Gastroesophageal sphincter (tissue), 4 donors: ENCODE measurements at regions not wholly inside any gene's neighbourhood (a gene's known extent, or its start where the extent isn't known, plus 50 kb on each side); places are given as distances from the start of the nearest gene placed in this dataset.
"Not testable (repeated sequence)": the region's sequence is repeated elsewhere in the genome, so short reads cannot be mapped to it uniquely, and the experiment has no call there.

Source experiments
- ATAC-seq: fragments of 150-250 bp; one replicate; pipeline ENCODE4 v1.9.1; 2016; ENCODE audit warnings: mild to moderate bottlenecking, moderate library complexity
- H3K27ac ChIP-seq, 4 donors: fragments of 200-600 bp; sonication (generic) in 3 of 4; 1 replicate in 3 of 4; 2 replicates in 1 of 4; pipeline ENCODE4 v1.5.1; 2016 to 2019
- H3K27me3 ChIP-seq: fragments of 200-600 bp; sonication (generic); one replicate; pipeline ENCODE4 v1.5.1; 2019
- H3K36me3 ChIP-seq, 2 donors: fragments of 200-600 bp; sonication (generic); one replicate each; pipeline ENCODE4 v1.5.1; 2019; ENCODE audit warnings: control low read depth in 1 of 2
- H3K4me1 ChIP-seq, 3 donors: fragments of 200-600 bp; sonication (generic); 1 replicate in 2 of 3; 2 replicates in 1 of 3; pipeline ENCODE4 v1.5.1; 2016 to 2019; ENCODE audit warnings: control low read depth in 2 of 3
- H3K4me3 ChIP-seq, 2 donors: fragments of 200-600 bp; sonication (generic); one replicate each; pipeline ENCODE4 v1.5.1; 2019; ENCODE audit warnings: mild to moderate bottlenecking in 1 of 2, moderate library complexity in 1 of 2
- H3K9me3 ChIP-seq, 3 donors: fragments of 200-600 bp; sonication (generic); one replicate each; pipeline ENCODE4 v1.5.1; 2017 to 2019; ENCODE audit warnings: control low read depth in 2 of 3
- EP300 ChIP-seq: sonication (generic); formaldehyde crosslinking; IDR thresholded peaks from one replicate; pipeline ENCODE4 v1.6.1; 2017; ENCODE audit warnings: antibody characterized with exemption, mild to moderate bottlenecking
- POLR2A ChIP-seq, 2 donors: fragments of 450-650 bp; IDR thresholded peaks; one replicate each; pipeline ENCODE4 v1.6.1; 2017; ENCODE audit warnings: antibody characterized with exemption in 2 of 2, mild to moderate bottlenecking in 2 of 2, moderate library complexity in 1 of 2
- POLR2AphosphoS5 ChIP-seq: sonication (generic); formaldehyde crosslinking; IDR thresholded peaks from one replicate; pipeline ENCODE4 v1.6.1; 2017; ENCODE audit warnings: antibody characterized with exemption
- WGBS, 2 donors: methylation state at CpG; one replicate each; pipeline ENCODE4 v1.1.5; 2018; ENCODE audit warnings: low coverage in 1 of 2; 5-methylcytosine and 5-hydroxymethylcytosine counted together
- TF ChIP-seq, protein P1 (sequence below), 4 experiments: fragments of 200-600 bp in 2 of 4; fragments of 450-650 bp in 2 of 4; sonication (generic) in 1 of 4; IDR thresholded peaks; one replicate each; pipeline ENCODE4 v1.5.1; 2017 to 2019; ENCODE audit warnings: antibody characterized with exemption in 4 of 4, mild to moderate bottlenecking in 2 of 4, moderate library complexity in 2 of 4

DNA sequence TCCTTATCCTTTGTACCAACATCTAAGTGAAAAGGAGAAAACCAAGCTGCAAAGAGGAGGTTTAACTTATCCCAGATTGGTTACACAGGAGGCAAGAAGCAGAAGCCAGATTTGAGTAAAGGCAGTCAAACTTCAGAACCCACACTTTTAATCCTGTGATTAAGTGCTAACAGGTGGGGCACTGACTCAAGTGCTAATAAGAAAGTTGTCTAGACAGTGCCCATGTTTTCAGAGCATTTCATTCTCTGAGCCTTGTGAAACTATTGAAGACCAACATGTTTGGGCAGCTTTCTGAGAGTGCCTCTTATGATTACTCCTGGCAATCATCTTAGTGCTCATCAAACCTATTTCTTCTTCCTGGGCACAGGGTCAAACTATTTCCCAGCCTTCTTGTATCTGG lies 380.8 kb downstream of the KCNRG start:
- no peaks in the 10 kb centered on the region for H3K9me3 ChIP-seq
- H3K36me3 ChIP-seq, result no peaks in the 10 kb centered on the region
- H3K27me3 ChIP-seq, result no peaks in the 10 kb centered on the region
- TF ChIP-seq POLR2AphosphoS5, result no peak
- TF ChIP-seq, protein P1, sequence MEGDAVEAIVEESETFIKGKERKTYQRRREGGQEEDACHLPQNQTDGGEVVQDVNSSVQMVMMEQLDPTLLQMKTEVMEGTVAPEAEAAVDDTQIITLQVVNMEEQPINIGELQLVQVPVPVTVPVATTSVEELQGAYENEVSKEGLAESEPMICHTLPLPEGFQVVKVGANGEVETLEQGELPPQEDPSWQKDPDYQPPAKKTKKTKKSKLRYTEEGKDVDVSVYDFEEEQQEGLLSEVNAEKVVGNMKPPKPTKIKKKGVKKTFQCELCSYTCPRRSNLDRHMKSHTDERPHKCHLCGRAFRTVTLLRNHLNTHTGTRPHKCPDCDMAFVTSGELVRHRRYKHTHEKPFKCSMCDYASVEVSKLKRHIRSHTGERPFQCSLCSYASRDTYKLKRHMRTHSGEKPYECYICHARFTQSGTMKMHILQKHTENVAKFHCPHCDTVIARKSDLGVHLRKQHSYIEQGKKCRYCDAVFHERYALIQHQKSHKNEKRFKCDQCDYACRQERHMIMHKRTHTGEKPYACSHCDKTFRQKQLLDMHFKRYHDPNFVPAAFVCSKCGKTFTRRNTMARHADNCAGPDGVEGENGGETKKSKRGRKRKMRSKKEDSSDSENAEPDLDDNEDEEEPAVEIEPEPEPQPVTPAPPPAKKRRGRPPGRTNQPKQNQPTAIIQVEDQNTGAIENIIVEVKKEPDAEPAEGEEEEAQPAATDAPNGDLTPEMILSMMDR (IDR thresholded peaks at IDR 0.05), result no peak
- no peak for TF ChIP-seq EP300
- no peak for TF ChIP-seq POLR2A (IDR thresholded peaks at IDR 0.05)
- H3K4me3 ChIP-seq, result no peak overlapping the region
- no peak for ATAC-seq
- H3K27ac ChIP-seq, result no peak overlapping the region
- peaks cover 0 to 17% (median 0%) of the 10 kb centered on the region in 3 donors for H3K4me1 ChIP-seq

DNA sequence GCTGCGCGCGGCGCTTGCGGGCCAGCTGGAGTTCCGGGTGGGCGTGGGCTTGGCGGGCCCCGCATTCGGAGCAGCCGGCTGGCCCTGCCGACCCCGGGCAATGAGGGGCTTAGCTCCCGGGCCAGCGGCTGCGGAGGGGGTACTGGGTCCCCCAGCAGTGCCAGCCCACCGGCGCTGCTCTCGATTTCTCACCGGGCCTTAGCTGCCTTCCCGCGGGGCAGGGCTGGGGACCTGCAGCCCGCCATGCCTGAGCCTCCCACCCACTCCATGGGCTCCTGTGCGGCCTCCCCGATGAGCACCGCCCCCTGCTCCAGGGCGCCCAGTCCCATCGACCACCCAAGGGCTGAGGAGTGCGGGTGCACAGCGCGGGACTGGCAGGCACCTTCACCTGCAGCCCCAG lies 381.4 kb downstream of the KCNRG start:
- ATAC-seq, H3K36me3 ChIP-seq, H3K27me3 ChIP-seq, H3K9me3 ChIP-seq, H3K27ac ChIP-seq, H3K4me3 ChIP-seq: not testable (repeated sequence)
- H3K4me1 ChIP-seq, result peaks cover 0 to 22% (median 4%) of the 10 kb centered on the region in 3 donors
- no CpG with 5 or more reads among the region's 31 CpGs for WGBS, 2 donors

DNA sequence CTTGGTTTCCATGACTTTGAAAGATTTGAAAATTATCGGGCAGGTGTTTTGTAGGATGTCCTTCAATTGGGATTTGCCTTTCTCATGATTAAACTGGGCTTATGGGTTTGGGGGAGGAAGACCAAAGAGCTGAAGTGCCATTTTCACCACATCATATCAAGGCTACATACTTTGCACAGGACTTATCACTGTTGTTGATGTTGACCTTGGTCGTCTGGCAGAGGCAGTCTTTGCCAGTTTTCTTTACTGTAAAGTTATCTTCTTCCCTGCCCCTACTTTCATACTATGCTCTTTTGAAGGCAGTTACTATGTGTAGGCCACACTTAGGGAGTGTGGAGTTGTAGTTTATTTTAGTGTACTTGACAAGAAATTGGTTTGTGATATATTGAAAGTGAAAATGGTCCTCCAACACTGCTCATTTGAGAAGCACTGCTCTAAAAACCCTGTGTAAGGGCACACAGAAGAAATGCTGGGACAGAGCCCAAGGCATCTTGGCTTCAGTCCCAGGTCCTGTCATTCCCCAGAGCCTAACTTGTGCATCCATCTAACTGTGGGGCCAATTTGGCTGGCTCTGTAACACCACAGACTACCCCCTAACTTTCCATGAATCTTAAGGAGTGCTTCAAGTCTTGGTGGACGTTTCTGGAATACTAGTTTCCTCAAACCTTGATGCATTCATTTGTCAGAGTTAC lies 384.9 kb downstream of the KCNRG start:
- Histone ChIP-seq H3K9me3 (no peaks in the 10 kb centered on the region), H3K27me3 (no peaks in the 10 kb centered on the region), H3K27ac (peak overlapping the region in 2 of 4 donors; percentile 17 to 28), H3K36me3 (no peaks in the 10 kb centered on the region), H3K4me1 (peaks cover 0 to 17% (median 4%) of the 10 kb centered on the region in 3 donors), H3K4me3 (no peak overlapping the region)
- no peak for TF ChIP-seq POLR2A (IDR thresholded peaks at IDR 0.05)
- TF ChIP-seq POLR2AphosphoS5, result no peak
- no peak for TF ChIP-seq EP300
- TF ChIP-seq, protein P1 (IDR thresholded peaks at IDR 0.05), result no peak
- WGBS, 2 donors, result 53 to 54% methylated on average over 3 of the region's 3 CpGs
- no peak for ATAC-seq

- Histone ChIP-seq H3K27me3 (no peaks in the 10 kb centered on the region), H3K27ac (peak overlapping the region in 1 of 4 donors; percentile 28), H3K9me3 (no peaks in the 10 kb centered on the region), H3K36me3 (no peaks in the 10 kb centered on the region), H3K4me1 (peaks cover 0 to 17% (median 4%) of the 10 kb centered on the region in 3 donors), H3K4me3 (no peak overlapping the region)
- ATAC-seq, result no peak
- 44 to 60% methylated on average over 1 of the region's 1 CpG for WGBS, 2 donors
- TF ChIP-seq POLR2A (IDR thresholded peaks at IDR 0.05), result no peak
- TF ChIP-seq EP300, result no peak
- TF ChIP-seq POLR2AphosphoS5, result peak; percentile 50
- TF ChIP-seq, protein P1 (IDR thresholded peaks at IDR 0.05), result no peak
Observed at GRCh38 chr13:50401049-50401505, 385.8 kb downstream of the KCNRG start.

GRCh38 chr13:50401721-50402465 lies 386.6 kb downstream of the KCNRG start:
- TF ChIP-seq POLR2AphosphoS5 (no peak), POLR2A (IDR thresholded peaks at IDR 0.05) (no peak)
- TF ChIP-seq, protein P1 (IDR thresholded peaks at IDR 0.05), result no peak
- no peaks in the 10 kb centered on the region for H3K36me3 ChIP-seq
- H3K4me3 ChIP-seq, result no peak overlapping the region
- no peaks in the 10 kb centered on the region for H3K9me3 ChIP-seq
- H3K27me3 ChIP-seq, result no peaks in the 10 kb centered on the region
- no peak overlapping the region for H3K27ac ChIP-seq
- no peak for ATAC-seq
- H3K4me1 ChIP-seq, result peaks cover 0 to 17% (median 4%) of the 10 kb centered on the region in 3 donors
- 68 to 75% methylated on average over 2 to 3 of the region's 3 CpGs for whole genome bisulfite sequencing, 2 donors
